HG03097 (cell line): ENCODE measurements at regions not wholly inside any gene's neighbourhood (a gene's known extent, or its start where the extent isn't known, plus 50 kb on each side); places are given as distances from the start of the nearest gene placed in this dataset.
"Not testable (repeated sequence)": the region's sequence is repeated elsewhere in the genome, so short reads cannot be mapped to it uniquely, and the experiment has no call there.

ENCODE experiments used
- ATAC-seq: cut with Tn5 transposase; IDR thresholded peaks from one replicate; pipeline ENCODE4 v1.9.1; 2021; ENCODE audit not compliant: unreplicated experiment, low FRiP score

DNA sequence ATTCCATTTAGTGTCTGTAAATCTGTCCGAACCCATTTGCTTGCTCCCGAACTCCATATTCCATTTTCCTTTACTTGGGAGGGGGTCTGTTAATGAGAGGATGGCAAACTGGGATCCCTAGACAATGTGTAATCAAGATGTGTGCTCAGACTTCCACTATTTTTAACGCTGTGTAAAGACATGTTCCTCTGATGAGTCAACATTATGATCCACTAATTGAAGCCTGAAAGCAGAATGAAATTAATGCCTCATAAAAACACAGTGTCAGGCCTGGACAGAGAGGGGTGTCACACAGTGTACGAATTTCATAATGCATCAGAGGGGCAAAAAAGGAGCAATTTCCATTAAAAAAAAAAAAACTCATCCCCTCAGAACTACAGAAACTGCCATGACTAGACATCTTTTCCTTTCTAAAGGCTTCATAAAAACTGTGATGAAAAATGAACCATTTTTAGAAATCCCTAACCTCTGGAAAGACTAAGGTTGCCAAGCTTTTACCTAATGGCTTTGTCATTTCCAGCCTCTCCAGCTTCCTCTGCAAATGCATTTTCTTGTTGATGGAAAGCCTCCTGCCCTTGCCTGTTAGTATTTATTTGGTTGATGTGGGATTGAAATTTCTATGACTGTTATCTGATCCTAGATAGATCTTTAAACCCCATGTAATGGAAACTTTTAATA, 209.2 kb upstream of the DCC start:
- ATAC-seq, result no peak

DNA sequence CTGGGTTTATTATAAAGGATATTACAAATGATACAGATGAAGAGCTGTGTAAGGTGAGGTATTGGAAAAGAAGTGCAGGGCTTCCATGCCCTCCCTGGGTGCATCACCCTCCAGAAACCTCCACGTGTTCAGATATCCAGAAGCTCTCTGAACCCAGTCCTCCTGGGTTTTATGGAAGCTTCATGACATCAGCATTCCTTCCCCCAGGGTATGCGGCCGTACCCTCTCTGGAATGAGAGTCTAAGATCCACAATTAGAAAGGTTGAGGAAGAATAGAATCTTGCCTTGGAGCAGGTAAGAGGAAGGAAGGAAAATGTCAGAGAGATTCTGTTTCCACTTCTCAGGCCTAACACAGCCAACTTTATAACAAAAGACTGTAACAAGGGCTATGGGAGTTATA, 208.2 kb upstream of the DCC start:
- ATAC-seq, result no peak

GRCh38 chr18:52136532-52136931, 203.5 kb upstream of the DCC start:
- no peak for ATAC-seq

DNA sequence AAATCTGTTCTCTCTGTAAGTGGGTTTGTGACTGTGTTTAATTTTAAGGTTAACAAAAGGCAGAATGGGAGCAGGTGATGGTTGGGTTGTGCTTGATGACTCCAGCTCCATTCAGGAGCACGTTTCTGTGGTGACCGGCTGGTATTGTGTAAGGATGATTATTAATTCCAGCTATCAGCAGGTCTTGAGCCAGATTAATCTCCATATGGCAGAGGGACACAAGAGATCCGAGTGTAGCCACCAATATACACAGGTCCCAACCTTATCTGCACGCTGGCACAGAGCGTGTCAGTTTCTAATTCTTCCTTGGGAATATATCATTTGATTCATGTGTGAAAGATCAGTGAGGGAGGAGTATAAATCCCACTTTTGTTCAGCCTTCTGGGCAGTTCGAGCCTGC, 199.0 kb upstream of the DCC start:
- no peak for ATAC-seq

DNA sequence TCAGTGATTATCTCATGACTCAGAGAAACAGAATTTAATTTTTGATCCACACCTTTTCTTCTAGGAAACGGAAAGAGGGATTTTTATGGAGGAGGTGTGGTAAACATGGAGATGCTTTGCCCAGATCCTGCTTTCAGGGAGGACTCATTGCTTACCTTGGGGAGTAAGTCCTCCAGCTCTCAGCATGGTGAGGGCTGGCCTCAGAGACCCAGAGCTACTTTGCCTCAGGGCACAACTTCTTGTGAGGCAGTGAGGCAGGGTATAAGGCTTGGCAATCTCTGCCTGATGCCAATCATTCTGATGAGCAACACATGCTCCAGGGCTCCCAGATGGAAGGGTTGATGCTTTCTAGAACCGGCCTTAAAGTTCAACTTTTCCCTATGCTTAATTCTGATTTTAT, 189.9 kb upstream of the DCC start:
- ATAC-seq, result no peak

DNA sequence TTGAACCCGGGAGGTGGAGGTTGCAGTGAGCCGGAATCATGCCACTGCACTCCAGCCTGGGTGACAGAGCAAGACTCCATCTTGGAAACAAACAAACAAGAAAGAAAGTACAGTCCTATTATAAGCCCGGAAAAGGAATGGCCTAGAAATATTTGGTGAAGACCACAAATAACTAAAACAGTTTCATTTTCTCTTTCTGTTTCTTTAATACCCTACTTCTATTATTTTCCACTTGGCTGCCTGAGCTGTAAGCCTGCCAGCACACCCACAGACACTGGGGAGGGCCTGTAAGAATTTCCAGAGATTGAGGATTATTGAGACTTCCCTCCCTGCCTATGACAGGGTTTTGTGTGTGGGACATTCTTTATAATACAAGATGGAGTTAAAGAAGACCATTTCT, 188.0 kb upstream of the DCC start:
- no peak for ATAC-seq

- no peak for ATAC-seq
These were observed 183.8 kb upstream of the DCC start for GRCh38 chr18:52156166-52156565.

DNA sequence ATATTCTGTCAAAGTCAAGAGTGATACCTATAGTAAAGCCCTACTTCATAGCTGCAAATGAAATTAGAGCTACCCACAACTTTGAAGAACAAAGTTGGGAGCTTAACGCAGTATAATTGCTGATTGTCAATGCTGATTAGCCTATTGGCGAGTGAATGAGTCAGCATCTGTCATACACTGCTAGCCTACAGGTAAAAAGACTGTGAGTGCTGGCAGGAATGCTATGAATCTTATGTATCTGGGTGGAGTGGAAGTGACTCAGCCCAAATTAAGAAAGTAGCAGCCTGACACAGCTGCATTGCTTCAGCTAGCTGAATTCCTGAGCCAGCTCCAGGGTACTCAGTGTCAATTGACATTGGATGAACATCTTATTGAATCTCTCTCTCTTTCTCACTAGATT, 179.4 kb upstream of the DCC start:
- no peak for ATAC-seq

- ATAC-seq, result no peak
These were observed 176.5 kb upstream of the DCC start for GRCh38 chr18:52163478-52163877.

DNA sequence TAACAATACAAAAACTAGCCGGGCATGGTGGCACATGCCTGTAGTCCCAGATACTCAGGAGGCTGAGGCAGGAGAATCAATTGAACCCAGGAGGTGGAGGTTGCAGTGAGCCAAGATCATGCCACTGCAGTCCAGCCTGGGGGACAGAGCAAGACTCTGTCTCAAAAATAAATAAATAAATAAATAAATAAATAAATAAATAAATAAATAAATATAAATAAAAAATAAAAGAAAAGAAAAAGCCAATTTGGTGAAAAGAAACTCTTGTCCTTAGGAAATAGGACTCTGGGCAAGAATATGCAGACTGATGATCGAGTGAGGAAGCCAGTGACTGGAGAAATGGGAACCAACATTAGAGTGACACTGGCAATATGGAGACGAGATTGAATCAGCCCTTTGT, 171.9 kb upstream of the DCC start:
- ATAC-seq, result not testable (repeated sequence)

DNA sequence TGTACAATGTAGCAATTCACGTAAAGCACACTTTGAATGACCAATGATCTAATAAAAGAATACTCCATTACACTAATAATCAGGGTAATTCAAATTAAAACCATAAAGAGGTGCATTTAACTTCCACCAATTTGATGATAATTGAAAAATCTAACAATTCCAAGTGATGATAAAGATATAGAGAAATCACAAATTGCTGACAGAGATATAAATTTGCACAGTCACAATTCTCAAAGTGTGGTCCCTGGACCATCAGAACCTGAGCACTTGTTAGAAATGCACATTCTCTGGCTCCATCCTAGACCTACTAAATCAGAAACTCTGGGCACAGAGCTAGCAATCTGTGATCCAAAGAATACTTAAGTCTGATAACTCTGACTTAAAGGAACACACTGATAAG, 165.8 kb upstream of the DCC start:
- no peak for ATAC-seq

- no peak for ATAC-seq
These were observed 164.6 kb upstream of the DCC start for GRCh38 chr18:52175406-52175805.

DNA sequence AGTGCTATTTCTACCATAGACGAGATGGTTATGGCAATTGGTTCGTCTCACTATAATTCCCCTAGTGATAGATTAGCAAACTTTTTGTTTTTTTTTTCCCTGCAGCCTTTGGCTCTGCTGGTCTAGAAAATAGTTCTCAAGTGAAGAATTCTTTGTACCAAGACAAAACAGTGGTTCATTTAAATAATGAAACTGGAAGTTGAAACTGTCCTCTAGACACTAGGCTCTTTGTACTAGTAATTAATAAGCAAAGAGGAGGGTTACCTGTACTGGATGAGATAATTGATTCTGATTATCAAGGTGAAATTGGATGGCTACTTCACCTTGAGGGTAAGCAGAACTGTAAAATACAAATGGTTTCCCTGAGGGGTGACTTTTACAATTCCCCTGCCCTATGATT, 156.9 kb upstream of the DCC start:
- no peak for ATAC-seq

DNA sequence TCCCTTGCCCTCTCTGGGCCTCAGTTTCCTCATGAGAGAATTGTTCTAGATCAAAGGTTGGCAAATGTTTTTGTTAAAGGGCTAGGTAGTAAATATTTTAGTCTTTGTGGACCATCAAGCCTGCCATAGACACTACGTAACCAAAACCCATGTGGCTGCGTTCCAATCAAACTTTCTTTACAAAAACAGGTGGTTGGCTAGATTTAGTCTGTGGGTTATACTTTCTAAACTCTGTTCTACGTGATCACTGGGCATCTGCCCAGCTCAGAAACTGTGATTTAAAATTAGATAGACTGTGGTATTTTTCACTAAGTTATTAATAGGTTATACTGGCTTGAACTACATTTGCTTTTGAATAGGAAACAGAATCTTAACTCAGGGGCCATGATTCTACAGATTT, 149.8 kb upstream of the DCC start:
- no peak for ATAC-seq

DNA sequence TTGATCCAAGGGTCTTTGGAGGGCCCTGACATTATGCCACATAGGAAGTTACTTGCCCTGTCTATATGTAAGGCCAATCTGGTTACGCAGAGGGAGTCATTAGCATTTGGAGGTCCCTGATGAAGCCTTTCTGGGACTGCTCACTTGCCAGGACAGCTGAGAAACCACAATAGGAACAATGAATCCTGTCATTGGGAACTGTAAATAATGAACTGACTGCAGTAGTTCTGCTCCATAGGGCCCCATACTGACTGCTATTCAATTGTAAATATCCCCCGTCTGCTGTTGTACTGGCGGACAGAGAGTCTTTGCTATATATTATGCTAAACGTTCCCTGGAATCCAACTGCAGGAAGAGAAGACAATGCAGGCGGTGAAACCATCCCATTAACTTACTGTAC, 149.4 kb upstream of the DCC start:
- ATAC-seq, result no peak

DNA sequence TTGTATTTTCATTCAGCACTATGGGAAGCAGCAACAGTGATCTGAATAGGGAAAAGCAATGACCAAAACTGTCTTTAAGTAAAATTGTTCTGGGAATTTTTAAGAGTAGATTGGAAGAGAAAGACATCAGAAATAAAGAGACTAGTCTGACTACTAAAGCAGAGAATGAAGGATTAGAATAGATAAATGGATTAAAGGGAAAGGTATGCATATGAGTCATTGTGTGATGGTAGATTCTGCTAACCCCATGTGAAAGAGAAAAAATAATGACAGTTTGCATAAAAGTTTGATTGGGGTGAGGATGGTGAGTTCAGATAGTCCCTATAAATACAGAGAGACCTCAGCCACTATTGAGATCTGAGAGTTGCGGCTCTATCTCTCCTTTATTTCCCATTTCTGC, 139.6 kb upstream of the DCC start:
- ATAC-seq, result no peak

DNA sequence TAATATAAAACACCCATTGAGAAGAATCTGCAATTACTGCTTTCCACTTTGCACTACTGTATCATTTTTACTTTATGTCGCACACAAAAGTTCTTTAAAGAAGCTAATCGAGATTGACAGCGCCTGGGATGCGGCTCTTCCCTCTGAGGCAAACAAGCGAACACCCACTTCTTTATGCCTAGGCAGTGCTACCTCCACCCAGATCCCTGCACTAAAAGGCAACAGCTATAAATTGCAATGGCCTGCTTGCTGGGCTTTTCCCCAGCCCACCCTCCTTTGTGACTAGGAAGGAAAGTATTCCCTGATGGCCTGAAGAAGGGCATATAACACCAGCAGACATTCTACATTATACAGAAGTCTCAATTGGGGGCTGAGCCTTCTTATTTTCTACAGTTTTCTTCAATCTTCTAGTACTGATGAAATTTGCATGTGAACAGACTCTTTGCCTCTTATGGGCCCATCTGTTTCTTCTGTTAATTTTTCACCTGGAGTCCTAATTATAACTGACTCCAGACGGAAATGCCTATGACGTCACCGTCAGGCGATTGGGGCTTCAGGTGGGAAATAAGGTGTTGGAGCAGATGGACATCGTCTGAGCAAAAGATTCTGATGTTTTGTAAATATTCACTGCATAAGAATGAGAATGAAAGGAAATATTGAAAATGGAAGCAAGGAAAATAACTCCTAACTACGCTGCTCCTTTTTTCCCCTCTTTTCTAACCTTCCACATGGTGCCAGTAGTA, 138.9 kb upstream of the DCC start:
- no peak for ATAC-seq

- ATAC-seq, result no peak
These were observed 131.4 kb upstream of the DCC start for GRCh38 chr18:52208646-52209045.

DNA sequence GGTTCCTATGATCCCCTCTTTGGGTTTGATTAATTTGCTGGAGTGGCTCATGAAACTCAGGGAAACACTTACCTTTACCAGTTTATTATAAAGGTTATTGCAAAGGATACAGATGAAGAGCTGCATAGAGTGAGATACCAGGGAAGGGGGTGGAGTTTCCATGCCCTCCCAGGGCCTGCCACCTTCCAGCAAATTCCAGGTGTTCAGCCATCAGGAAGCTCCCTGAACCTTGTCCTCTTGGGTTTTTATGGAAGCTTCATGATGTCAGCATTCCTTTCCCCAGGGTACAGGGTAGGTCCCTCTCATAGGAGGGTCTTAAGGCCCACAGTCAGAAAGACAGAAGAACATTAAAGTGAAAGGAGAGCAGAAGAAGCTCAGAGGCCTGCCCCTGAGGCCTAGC, 123.9 kb upstream of the DCC start:
- ATAC-seq, result no peak

- ATAC-seq, result no peak
These were observed 123.3 kb upstream of the DCC start for GRCh38 chr18:52216666-52217065.

DNA sequence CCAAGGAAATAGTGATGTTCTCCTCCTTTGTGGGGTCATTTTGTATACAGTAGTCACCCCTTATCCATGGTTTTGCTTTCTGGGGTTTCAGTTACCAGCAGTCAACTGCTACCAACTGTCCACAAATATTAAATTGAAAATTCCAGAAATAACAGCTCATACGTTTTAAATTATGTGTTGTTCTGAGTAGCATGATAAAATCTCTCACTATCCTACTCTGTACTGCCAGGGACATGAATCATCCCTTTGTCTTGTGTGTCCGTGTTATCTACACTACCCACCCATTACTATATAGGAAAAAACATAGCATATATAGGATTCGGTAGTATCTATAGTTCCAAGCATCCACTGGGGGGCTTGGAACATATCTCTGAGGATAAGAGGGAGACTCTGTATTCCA, 120.9 kb upstream of the DCC start:
- ATAC-seq, result no peak

GRCh38 chr18:52220062-52220591, 119.9 kb upstream of the DCC start:
- no peak for ATAC-seq
